ENCODE measurements at regions not wholly inside any gene's neighbourhood (a gene's known extent, or its start where the extent isn't known, plus 50 kb on each side); places are given as distances from the start of the nearest gene placed in this dataset.

DNA sequence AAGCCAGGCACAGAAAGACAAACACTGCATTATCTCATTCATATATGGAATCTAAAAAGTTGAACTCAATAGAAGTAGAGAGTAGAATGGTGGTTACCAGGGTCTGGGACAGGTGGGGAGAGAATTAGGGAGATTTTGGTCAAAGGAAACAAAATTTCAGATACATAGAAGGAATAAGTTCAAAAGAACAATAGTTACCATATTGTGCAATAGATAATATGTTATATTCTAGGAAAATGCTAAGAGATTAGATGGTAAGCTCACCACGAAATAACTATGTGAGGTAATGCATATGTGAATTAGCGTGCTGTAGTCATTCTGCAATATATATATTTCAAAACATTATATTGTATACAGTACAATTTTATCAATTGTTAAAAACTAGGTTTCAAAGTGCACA is 442.5 kb downstream of the KCNH5 start:
- DNase-seq: no peak
- H3K4me1 Mint-ChIP-seq: no peaks in the 10 kb centered on the region
- no CpG with 5 or more reads among the region's 2 CpGs for WGBS (ENCODE audit: insufficient coverage)
- no peak overlapping the region for H3K4me3 ChIP-seq (ENCODE audit: control insufficient read depth in 1 of 2, extremely low read depth in 1 of 2, low read length in 1 of 2)
- H3K9me3 ChIP-seq: no peaks in the 10 kb centered on the region
- ChIA-PET CTCF (no interaction called here), POLR2A (no interaction called here)
- no peaks in the 10 kb centered on the region for H3K36me3 Mint-ChIP-seq
- ATAC-seq (replicated peaks in 1 of 4): no peak
- H3K4me3 Mint-ChIP-seq: no peak overlapping the region
- H3K27ac Mint-ChIP-seq: no peak overlapping the region
- no peaks in the 10 kb centered on the region for H3K27me3 ChIP-seq (replicated peaks in 1 of 2; ENCODE audit: control insufficient read depth in 2 of 2, extremely low read depth in 1 of 2, insufficient read depth in 2 of 2, low read length in 1 of 2)
- H3K27ac ChIP-seq (ENCODE audit: low read length): no peak overlapping the region
- no peaks in the 10 kb centered on the region for H3K36me3 ChIP-seq (ENCODE audit: control insufficient read depth in 2 of 2, extremely low read depth in 1 of 2, insufficient read depth in 1 of 2, low read length in 1 of 2)
- no peaks in the 10 kb centered on the region for H3K27me3 Mint-ChIP-seq
- H3K9me3 Mint-ChIP-seq: peaks cover 11 to 14% (median 14%) of the 10 kb centered on the region in 3 donors
- no peaks in the 10 kb centered on the region for H3K4me1 ChIP-seq (ENCODE audit: control insufficient read depth in 1 of 2, extremely low read depth in 1 of 2, insufficient read depth in 2 of 2, low read length in 2 of 2)

DNA sequence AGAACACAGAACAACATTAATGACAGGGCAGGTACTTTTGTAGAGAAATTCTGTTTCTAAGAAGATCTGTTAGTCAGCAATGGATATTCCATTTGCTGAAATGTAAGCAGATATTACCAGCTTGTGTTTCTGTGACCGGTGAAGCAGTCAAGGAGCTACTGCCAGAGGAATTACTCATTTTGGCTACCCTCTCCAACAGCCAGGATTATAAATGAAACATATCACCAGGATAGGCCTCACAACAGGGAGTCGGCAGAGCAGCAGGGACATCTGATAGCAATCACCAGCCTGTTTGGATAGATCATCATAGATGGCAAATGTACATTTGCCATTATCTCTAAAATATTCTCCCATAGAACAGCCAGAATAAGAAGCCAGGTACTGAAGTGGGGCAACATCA is 440.7 kb downstream of the KCNH5 start:
- no peaks in the 10 kb centered on the region for H3K27me3 ChIP-seq (replicated peaks in 1 of 2; ENCODE audit: control insufficient read depth in 2 of 2, extremely low read depth in 1 of 2, insufficient read depth in 2 of 2, low read length in 1 of 2)
- no CpG with 5 or more reads among the region's 2 CpGs for WGBS (ENCODE audit: insufficient coverage)
- H3K27ac ChIP-seq (ENCODE audit: low read length): no peak overlapping the region
- ChIA-PET CTCF (no interaction called here), POLR2A (no interaction called here)
- Mint-ChIP-seq H3K4me1 (no peaks in the 10 kb centered on the region), H3K27ac (no peak overlapping the region), H3K36me3 (no peaks in the 10 kb centered on the region), H3K9me3 (peaks cover 7 to 14% (median 12%) of the 10 kb centered on the region in 3 donors), H3K27me3 (no peaks in the 10 kb centered on the region), H3K4me3 (no peak overlapping the region)
- no peak for DNase-seq
- H3K4me3 ChIP-seq (ENCODE audit: control insufficient read depth in 1 of 2, extremely low read depth in 1 of 2, low read length in 1 of 2): no peak overlapping the region
- no peaks in the 10 kb centered on the region for H3K9me3 ChIP-seq
- no peak for ATAC-seq (replicated peaks in 1 of 4)
- no peaks in the 10 kb centered on the region for H3K36me3 ChIP-seq (ENCODE audit: control insufficient read depth in 2 of 2, extremely low read depth in 1 of 2, insufficient read depth in 1 of 2, low read length in 1 of 2)
- no peaks in the 10 kb centered on the region for H3K4me1 ChIP-seq (ENCODE audit: control insufficient read depth in 1 of 2, extremely low read depth in 1 of 2, insufficient read depth in 2 of 2, low read length in 2 of 2)

DNA sequence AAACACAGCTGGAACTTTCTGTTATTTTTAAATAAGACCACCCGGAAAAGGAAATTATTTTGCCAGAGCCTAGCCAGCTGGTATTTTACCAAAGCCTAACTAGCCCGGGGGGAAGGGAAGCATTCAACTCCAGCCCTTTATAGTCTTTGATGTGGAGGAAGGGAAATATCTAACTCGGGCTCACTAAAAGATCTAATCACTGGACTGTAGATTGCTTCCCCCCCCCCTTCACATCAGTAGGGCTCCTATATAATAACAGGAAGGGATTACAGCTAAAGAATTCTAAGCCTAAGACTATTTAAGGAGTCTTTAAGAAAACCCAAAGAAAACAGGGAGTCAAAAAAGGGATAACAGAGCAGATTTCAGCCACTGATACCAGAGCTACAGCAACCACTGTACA is 431.1 kb downstream of the KCNH5 start:
- H3K27ac Mint-ChIP-seq: no peak overlapping the region
- no peaks in the 10 kb centered on the region for H3K4me1 ChIP-seq (ENCODE audit: control insufficient read depth in 1 of 2, extremely low read depth in 1 of 2, insufficient read depth in 2 of 2, low read length in 2 of 2)
- no peak overlapping the region for H3K4me3 ChIP-seq (ENCODE audit: control insufficient read depth in 1 of 2, extremely low read depth in 1 of 2, low read length in 1 of 2)
- H3K36me3 ChIP-seq (ENCODE audit: control insufficient read depth in 2 of 2, extremely low read depth in 1 of 2, insufficient read depth in 1 of 2, low read length in 1 of 2): no peaks in the 10 kb centered on the region
- H3K27ac ChIP-seq (ENCODE audit: low read length): no peak overlapping the region
- POLR2A ChIA-PET: no interaction called here
- no CpG with 5 or more reads among the region's 3 CpGs for WGBS (ENCODE audit: insufficient coverage)
- no peaks in the 10 kb centered on the region for H3K27me3 ChIP-seq (replicated peaks in 1 of 2; ENCODE audit: control insufficient read depth in 2 of 2, extremely low read depth in 1 of 2, insufficient read depth in 2 of 2, low read length in 1 of 2)
- no peaks in the 10 kb centered on the region for H3K9me3 ChIP-seq
- H3K4me3 Mint-ChIP-seq: no peak overlapping the region
- H3K36me3 Mint-ChIP-seq: no peaks in the 10 kb centered on the region
- H3K4me1 Mint-ChIP-seq: no peaks in the 10 kb centered on the region
- peaks cover 2 to 10% (median 6%) of the 10 kb centered on the region in 3 donors for H3K9me3 Mint-ChIP-seq
- CTCF ChIA-PET: no interaction called here
- no peaks in the 10 kb centered on the region for H3K27me3 Mint-ChIP-seq
- DNase-seq (no peak), ATAC-seq (replicated peaks in 1 of 4) (no peak)

DNA sequence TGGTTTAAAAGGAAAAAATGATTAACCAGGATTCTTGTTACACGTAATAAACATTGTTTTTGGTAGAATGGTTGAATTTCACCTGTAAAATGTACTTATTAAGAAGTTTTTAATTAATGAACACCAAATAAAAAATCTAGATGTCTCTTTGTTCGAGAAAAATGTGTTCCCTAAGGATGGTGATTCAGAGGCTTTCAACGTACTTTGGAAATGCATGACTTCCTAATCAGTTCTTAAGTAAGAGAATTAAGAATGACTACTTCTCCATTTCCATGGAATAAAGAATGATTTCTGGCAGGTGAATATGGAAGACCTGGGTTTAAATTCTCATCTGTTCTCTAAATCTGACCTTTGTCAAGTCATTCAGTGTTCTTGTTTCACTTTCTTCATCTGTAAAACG is 428.6 kb downstream of the KCNH5 start:
- no CpG with 5 or more reads among the region's 4 CpGs for WGBS (ENCODE audit: insufficient coverage)
- ChIA-PET CTCF (no interaction called here), POLR2A (no interaction called here)
- DNase-seq: no peak
- no peak overlapping the region for H3K4me3 ChIP-seq (ENCODE audit: control insufficient read depth in 1 of 2, extremely low read depth in 1 of 2, low read length in 1 of 2)
- H3K4me1 ChIP-seq (ENCODE audit: control insufficient read depth in 1 of 2, extremely low read depth in 1 of 2, insufficient read depth in 2 of 2, low read length in 2 of 2): no peaks in the 10 kb centered on the region
- no peaks in the 10 kb centered on the region for H3K36me3 ChIP-seq (ENCODE audit: control insufficient read depth in 2 of 2, extremely low read depth in 1 of 2, insufficient read depth in 1 of 2, low read length in 1 of 2)
- Mint-ChIP-seq H3K27me3 (no peaks in the 10 kb centered on the region), H3K9me3 (peaks cover 5 to 13% (median 12%) of the 10 kb centered on the region in 3 donors), H3K4me1 (no peaks in the 10 kb centered on the region), H3K36me3 (no peaks in the 10 kb centered on the region), H3K27ac (no peak overlapping the region), H3K4me3 (no peak overlapping the region)
- no peaks in the 10 kb centered on the region for H3K9me3 ChIP-seq
- ATAC-seq (replicated peaks in 1 of 4): no peak
- no peaks in the 10 kb centered on the region for H3K27me3 ChIP-seq (replicated peaks in 1 of 2; ENCODE audit: control insufficient read depth in 2 of 2, extremely low read depth in 1 of 2, insufficient read depth in 2 of 2, low read length in 1 of 2)
- no peak overlapping the region for H3K27ac ChIP-seq (ENCODE audit: low read length)

DNA sequence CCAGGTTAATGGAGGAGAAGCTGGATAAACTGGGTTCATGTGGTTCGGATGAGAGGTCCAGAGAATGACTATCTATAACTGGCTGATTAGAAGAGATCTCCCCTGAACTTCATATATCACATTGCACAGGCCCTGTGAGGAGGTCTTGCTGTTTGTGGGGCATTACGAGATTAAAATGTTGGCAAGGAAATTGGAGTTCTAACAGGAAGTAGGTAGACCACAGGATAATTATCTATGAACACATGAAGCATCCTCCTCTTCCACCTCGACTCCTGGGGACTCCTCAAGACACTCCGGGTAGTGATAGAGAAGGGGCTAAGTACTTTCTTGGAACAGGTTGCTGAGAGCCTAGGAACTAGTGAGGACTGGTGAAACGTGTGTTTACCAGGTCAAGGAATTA is 418.8 kb downstream of the KCNH5 start:
- H3K9me3 ChIP-seq: no peaks in the 10 kb centered on the region
- Mint-ChIP-seq H3K36me3 (no peaks in the 10 kb centered on the region), H3K27me3 (no peaks in the 10 kb centered on the region), H3K4me1 (no peaks in the 10 kb centered on the region), H3K9me3 (peaks cover 10 to 16% (median 12%) of the 10 kb centered on the region in 3 donors), H3K27ac (no peak overlapping the region), H3K4me3 (no peak overlapping the region)
- ATAC-seq (replicated peaks in 1 of 4) (no peak), DNase-seq (no peak)
- no peak overlapping the region for H3K4me3 ChIP-seq (ENCODE audit: control insufficient read depth in 1 of 2, extremely low read depth in 1 of 2, low read length in 1 of 2)
- no peaks in the 10 kb centered on the region for H3K27me3 ChIP-seq (replicated peaks in 1 of 2; ENCODE audit: control insufficient read depth in 2 of 2, extremely low read depth in 1 of 2, insufficient read depth in 2 of 2, low read length in 1 of 2)
- H3K4me1 ChIP-seq (ENCODE audit: control insufficient read depth in 1 of 2, extremely low read depth in 1 of 2, insufficient read depth in 2 of 2, low read length in 2 of 2): no peaks in the 10 kb centered on the region
- CTCF ChIA-PET: no interaction called here
- H3K36me3 ChIP-seq (ENCODE audit: control insufficient read depth in 2 of 2, extremely low read depth in 1 of 2, insufficient read depth in 1 of 2, low read length in 1 of 2): no peaks in the 10 kb centered on the region
- H3K27ac ChIP-seq (ENCODE audit: low read length): no peak overlapping the region
- POLR2A ChIA-PET: no interaction called here
- no CpG with 5 or more reads among the region's 5 CpGs for WGBS (ENCODE audit: insufficient coverage)

DNA sequence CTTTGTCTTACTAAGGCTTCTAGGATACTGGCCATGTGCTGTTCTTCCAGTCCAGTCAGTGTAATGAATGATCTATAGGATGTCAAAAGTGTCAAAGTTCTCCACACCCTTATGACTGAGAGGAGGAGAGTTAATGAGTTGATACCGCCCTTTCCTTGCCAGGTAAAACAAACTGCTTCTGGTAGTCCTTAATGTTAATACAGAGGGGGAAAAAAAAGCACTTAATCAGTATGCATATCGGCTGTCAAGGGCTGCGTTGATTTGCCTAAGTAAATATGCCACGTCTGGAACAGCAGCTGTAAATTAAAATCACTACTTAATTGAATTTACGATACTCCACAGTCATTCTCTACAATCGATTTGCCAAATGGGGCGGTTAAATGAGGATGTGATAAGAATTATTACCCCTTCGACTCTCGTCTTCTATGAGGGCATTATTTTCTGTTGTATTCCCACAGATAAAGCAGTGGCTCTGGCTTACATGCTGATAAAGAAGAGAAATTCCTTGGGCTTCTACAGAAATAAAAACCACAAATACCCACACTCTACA is 416.0 kb downstream of the KCNH5 start:
- Histone ChIP-seq H3K36me3 (ENCODE audit: control insufficient read depth in 2 of 2, extremely low read depth in 1 of 2, insufficient read depth in 1 of 2, low read length in 1 of 2) (no peaks in the 10 kb centered on the region), H3K27ac (ENCODE audit: low read length) (no peak overlapping the region), H3K27me3 (replicated peaks in 1 of 2; ENCODE audit: control insufficient read depth in 2 of 2, extremely low read depth in 1 of 2, insufficient read depth in 2 of 2, low read length in 1 of 2) (no peaks in the 10 kb centered on the region), H3K4me1 (ENCODE audit: control insufficient read depth in 1 of 2, extremely low read depth in 1 of 2, insufficient read depth in 2 of 2, low read length in 2 of 2) (no peaks in the 10 kb centered on the region), H3K9me3 (no peaks in the 10 kb centered on the region), H3K4me3 (ENCODE audit: control insufficient read depth in 1 of 2, extremely low read depth in 1 of 2, low read length in 1 of 2) (no peak overlapping the region)
- Mint-ChIP-seq H3K27me3 (no peaks in the 10 kb centered on the region), H3K27ac (no peak overlapping the region), H3K4me1 (no peaks in the 10 kb centered on the region), H3K4me3 (no peak overlapping the region), H3K36me3 (no peaks in the 10 kb centered on the region), H3K9me3 (peaks cover 7 to 10% (median 7%) of the 10 kb centered on the region in 3 donors)
- no CpG with 5 or more reads among the region's 9 CpGs for WGBS (ENCODE audit: insufficient coverage)
- ChIA-PET POLR2A (no interaction called here), CTCF (no interaction called here)
- ATAC-seq (replicated peaks in 1 of 4): no peak
- no peak for DNase-seq

DNA sequence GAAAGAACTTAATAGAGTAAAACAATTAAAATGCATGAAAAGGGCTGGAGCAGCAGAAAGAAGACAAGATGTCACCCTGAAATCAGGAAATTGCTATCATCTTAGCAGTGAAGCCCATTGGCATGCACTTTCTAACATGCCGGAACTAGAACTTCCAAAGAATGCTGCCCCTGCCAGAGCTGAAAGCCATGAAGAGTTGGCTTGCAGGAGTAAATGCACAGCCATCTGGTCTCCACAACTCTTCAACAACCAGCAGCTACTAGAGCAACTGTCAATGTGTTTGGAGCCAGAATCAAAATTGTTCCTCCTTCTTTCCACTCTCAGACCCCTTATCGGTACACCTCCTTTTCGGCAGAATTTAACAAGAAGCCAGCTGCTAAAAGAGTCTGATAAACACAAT is 414.1 kb downstream of the KCNH5 start:
- H3K9me3 ChIP-seq: no peaks in the 10 kb centered on the region
- H3K9me3 Mint-ChIP-seq: peaks cover 3 to 8% (median 7%) of the 10 kb centered on the region in 3 donors
- H3K4me3 Mint-ChIP-seq: no peak overlapping the region
- H3K27me3 ChIP-seq (replicated peaks in 1 of 2; ENCODE audit: control insufficient read depth in 2 of 2, extremely low read depth in 1 of 2, insufficient read depth in 2 of 2, low read length in 1 of 2): no peaks in the 10 kb centered on the region
- H3K27me3 Mint-ChIP-seq: no peaks in the 10 kb centered on the region
- H3K27ac Mint-ChIP-seq: no peak overlapping the region
- no peaks in the 10 kb centered on the region for H3K4me1 Mint-ChIP-seq
- ChIA-PET CTCF (no interaction called here), POLR2A (no interaction called here)
- no peak overlapping the region for H3K4me3 ChIP-seq (ENCODE audit: control insufficient read depth in 1 of 2, extremely low read depth in 1 of 2, low read length in 1 of 2)
- WGBS (ENCODE audit: insufficient coverage): 100% methylated on average over 2 of the region's 3 CpGs
- H3K36me3 Mint-ChIP-seq: no peaks in the 10 kb centered on the region
- H3K4me1 ChIP-seq (ENCODE audit: control insufficient read depth in 1 of 2, extremely low read depth in 1 of 2, insufficient read depth in 2 of 2, low read length in 2 of 2): no peaks in the 10 kb centered on the region
- no peak for DNase-seq
- no peak overlapping the region for H3K27ac ChIP-seq (ENCODE audit: low read length)
- ATAC-seq (replicated peaks in 1 of 4): no peak
- H3K36me3 ChIP-seq (ENCODE audit: control insufficient read depth in 2 of 2, extremely low read depth in 1 of 2, insufficient read depth in 1 of 2, low read length in 1 of 2): no peaks in the 10 kb centered on the region
